Fibroblast of mammary gland (primary cell): ENCODE measurements at regions not wholly inside any gene's neighbourhood (a gene's known extent, or its start where the extent isn't known, plus 50 kb on each side); places are given as distances from the start of the nearest gene placed in this dataset.

Experiments
- DNase-seq: peaks from one replicate; pipeline ENCODE4 v3.0.0-alpha.2; 2010; ENCODE audit warnings: low read depth
- H3K4me3 ChIP-seq: 2 replicates; pipeline ENCODE4 v1.5.1; 2011; ENCODE audit warnings: low read depth, mild to moderate bottlenecking, low read length, moderate library complexity; ENCODE audit not compliant: control insufficient read depth
- CTCF ChIP-seq: conservative IDR thresholded peaks from 2 replicates; pipeline ENCODE4 v1.5.1; 2011; ENCODE audit warnings: low read depth, low read length, inconsistent platforms; ENCODE audit not compliant: control insufficient read depth, insufficient read depth

GRCh38 chr9:89743573-89744254, 138.9 kb downstream of the GADD45G start:
- no peak overlapping the region for H3K4me3 ChIP-seq
- TF ChIP-seq CTCF = no peak
- DNase-seq = no peak

- no peak overlapping the region for H3K4me3 ChIP-seq
- no peak for DNase-seq
- no peak for TF ChIP-seq CTCF
These were observed 139.4 kb downstream of the GADD45G start for GRCh38 chr9:89744255-89744648.

- no peak for DNase-seq
- H3K4me3 ChIP-seq = no peak overlapping the region
- no peak for TF ChIP-seq CTCF
These were observed 139.9 kb downstream of the GADD45G start for GRCh38 chr9:89744730-89745129.

- no peak for DNase-seq
- no peak overlapping the region for H3K4me3 ChIP-seq
- TF ChIP-seq CTCF = no peak
These were observed 141.0 kb downstream of the GADD45G start for GRCh38 chr9:89745601-89746376.

- no peak overlapping the region for H3K4me3 ChIP-seq
- DNase-seq = peak; percentile 58
- no peak for TF ChIP-seq CTCF
These were observed 141.7 kb downstream of the GADD45G start for GRCh38 chr9:89746385-89747116.

- no peak for TF ChIP-seq CTCF
- H3K4me3 ChIP-seq = no peak overlapping the region
- DNase-seq = no peak
These were observed 142.8 kb downstream of the GADD45G start for GRCh38 chr9:89747596-89747995.
